ENCODE measurements at regions not wholly inside any gene's neighbourhood (a gene's known extent, or its start where the extent isn't known, plus 50 kb on each side); places are given as distances from the start of the nearest gene placed in this dataset.

DNA sequence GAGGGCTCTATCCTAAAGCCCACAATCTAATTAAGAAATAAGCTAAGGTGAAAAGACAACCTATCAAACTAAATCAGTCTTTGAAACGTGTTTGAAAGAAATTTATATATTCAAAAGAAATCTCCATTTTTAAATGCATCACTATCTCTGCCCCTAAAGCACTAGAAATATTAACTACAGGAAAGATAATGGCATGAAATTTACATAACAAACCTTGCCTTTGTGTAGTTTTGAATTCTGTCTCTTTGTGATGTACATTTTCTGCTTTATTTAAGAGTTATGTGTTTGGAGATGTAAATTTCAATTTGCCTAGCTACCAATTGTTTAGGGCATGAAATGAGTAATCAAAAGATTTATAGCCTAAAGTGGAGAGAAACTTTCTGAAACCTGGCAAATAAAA lies 286.1 kb upstream of the TBX22 start:
- 28 to 67% methylated on average over 1 of the region's 1 CpG for WGBS, 2 donors (ENCODE audit: low coverage in 1 of 2)
- Histone ChIP-seq H3K4me3 (no peak overlapping the region), H3K36me3 (no peaks in the 10 kb centered on the region), H3K27me3 (no peaks in the 10 kb centered on the region), H3K4me1 (no peaks in the 10 kb centered on the region), H3K27ac (no peak overlapping the region), H3K9me3 (no peaks in the 10 kb centered on the region)
- no peak for DNase-seq
- no peak for TF ChIP-seq CTCF (IDR thresholded peaks at IDR 0.05)
- TF ChIP-seq POLR2AphosphoS5 (IDR thresholded peaks at IDR 0.05): no peak
- no peak for TF ChIP-seq POLR2A (IDR thresholded peaks at IDR 0.05)
- TF ChIP-seq EP300 (IDR thresholded peaks at IDR 0.05; ENCODE audit: low read depth): no peak
- intact Hi-C loops (cut with DNase I; ENCODE audit: low total_unique reads): no loop called here
- in situ Hi-C loops (cut with MboI; ENCODE audit: low pct_ligation_motif_present in 1 of 4, low pct_unique_long_range_greater_than_20kb in 1 of 4, low sequenced_read_pairs in 3 of 4): loop anchor here in 1 of 4 donors (25.0 kb wide), 1 partner anchor 91 kb away; no protein-coding TSS in a partner anchor
